ENCODE measurements at regions not wholly inside any gene's neighbourhood (a gene's known extent, or its start where the extent isn't known, plus 50 kb on each side); places are given as distances from the start of the nearest gene placed in this dataset.

GRCh38 chr16:9528511-9529079, 437.2 kb downstream of the HAPSTR1 start:
- no peak for TF ChIP-seq POLR2A (IDR thresholded peaks at IDR 0.05)
- TF ChIP-seq CTCF (IDR thresholded peaks at IDR 0.05): no peak

Data from thyroid gland (tissue), 4 donors.